Loucy (cell line): ENCODE measurements at regions not wholly inside any gene's neighbourhood (a gene's known extent, or its start where the extent isn't known, plus 50 kb on each side); places are given as distances from the start of the nearest gene placed in this dataset.

Source experiments
- CTCF ChIP-seq: fragments of 200-600 bp; sonication (generic); conservative IDR thresholded peaks from 2 replicates; pipeline ENCODE4 v1.5.1; 2014; ENCODE audit warnings: mild to moderate bottlenecking, antibody characterized with exemption, low read length
- EZH2phosphoT487 ChIP-seq: fragments of 200-600 bp; IDR thresholded peaks from 2 replicates; pipeline ENCODE4 v1.6.1; 2018; ENCODE audit warnings: antibody characterized with exemption, mild to moderate bottlenecking, moderate library complexity, borderline replicate concordance

- TF ChIP-seq CTCF (no peak), EZH2phosphoT487 (no peak)
Measured at GRCh38 chr12:90396556-90396955, 558.4 kb downstream of the CCER1 start.
